ENCODE measurements at regions not wholly inside any gene's neighbourhood (a gene's known extent, or its start where the extent isn't known, plus 50 kb on each side); places are given as distances from the start of the nearest gene placed in this dataset.

- TF ChIP-seq, protein P1, sequence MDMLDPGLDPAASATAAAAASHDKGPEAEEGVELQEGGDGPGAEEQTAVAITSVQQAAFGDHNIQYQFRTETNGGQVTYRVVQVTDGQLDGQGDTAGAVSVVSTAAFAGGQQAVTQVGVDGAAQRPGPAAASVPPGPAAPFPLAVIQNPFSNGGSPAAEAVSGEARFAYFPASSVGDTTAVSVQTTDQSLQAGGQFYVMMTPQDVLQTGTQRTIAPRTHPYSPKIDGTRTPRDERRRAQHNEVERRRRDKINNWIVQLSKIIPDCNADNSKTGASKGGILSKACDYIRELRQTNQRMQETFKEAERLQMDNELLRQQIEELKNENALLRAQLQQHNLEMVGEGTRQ (CRISPR knock-in tag; IDR thresholded peaks at IDR 0.05), result no peak
- TF ChIP-seq CBFB (CRISPR knock-in tag; IDR thresholded peaks at IDR 0.05; ENCODE audit: low read depth), result no peak
- TF ChIP-seq, protein P2, sequence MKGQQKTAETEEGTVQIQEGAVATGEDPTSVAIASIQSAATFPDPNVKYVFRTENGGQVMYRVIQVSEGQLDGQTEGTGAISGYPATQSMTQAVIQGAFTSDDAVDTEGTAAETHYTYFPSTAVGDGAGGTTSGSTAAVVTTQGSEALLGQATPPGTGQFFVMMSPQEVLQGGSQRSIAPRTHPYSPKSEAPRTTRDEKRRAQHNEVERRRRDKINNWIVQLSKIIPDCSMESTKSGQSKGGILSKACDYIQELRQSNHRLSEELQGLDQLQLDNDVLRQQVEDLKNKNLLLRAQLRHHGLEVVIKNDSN (CRISPR knock-in tag; IDR thresholded peaks at IDR 0.05), result no peak
- no peak for TF ChIP-seq JUN (CRISPR knock-in tag; IDR thresholded peaks at IDR 0.05)
- TF ChIP-seq, protein P3, sequence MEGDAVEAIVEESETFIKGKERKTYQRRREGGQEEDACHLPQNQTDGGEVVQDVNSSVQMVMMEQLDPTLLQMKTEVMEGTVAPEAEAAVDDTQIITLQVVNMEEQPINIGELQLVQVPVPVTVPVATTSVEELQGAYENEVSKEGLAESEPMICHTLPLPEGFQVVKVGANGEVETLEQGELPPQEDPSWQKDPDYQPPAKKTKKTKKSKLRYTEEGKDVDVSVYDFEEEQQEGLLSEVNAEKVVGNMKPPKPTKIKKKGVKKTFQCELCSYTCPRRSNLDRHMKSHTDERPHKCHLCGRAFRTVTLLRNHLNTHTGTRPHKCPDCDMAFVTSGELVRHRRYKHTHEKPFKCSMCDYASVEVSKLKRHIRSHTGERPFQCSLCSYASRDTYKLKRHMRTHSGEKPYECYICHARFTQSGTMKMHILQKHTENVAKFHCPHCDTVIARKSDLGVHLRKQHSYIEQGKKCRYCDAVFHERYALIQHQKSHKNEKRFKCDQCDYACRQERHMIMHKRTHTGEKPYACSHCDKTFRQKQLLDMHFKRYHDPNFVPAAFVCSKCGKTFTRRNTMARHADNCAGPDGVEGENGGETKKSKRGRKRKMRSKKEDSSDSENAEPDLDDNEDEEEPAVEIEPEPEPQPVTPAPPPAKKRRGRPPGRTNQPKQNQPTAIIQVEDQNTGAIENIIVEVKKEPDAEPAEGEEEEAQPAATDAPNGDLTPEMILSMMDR (IDR thresholded peaks at IDR 0.05), result no peak
These were observed 164.3 kb upstream of the NPSR1 start for GRCh38 chr7:34493752-34494151.
